ENCODE measurements at regions not wholly inside any gene's neighbourhood (a gene's known extent, or its start where the extent isn't known, plus 50 kb on each side); places are given as distances from the start of the nearest gene placed in this dataset.

DNA sequence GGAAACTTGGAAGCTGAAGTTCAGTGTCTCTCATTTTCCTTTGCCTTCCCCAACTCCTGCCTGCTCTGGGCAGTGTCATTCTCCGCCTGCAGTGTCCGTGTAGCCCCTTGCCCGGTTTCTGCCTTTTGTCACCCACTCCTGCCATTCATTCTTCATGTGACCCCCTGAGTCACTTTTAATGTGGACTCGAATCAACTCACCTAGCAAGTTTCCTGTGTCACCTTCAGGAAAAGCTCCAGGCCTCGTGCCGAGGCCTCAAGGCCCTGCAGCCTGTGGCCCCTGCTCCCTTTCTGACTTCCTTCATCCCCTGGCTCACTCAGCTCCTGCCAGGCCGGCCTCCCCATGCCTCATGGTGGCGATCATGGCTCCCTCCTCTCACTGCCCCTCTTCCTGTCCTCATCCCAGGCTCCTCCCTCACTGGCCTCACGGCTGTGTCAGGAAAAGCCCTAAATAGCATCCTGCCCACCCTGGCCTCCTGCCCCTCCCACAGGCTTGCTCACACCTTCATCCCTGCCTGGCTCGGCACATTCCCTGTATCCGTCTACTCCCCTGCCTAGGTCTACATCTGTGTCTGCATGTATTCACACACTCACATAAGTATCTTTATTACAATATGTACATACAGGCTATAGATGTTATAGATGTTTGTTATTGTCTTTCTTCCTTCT is 294.9 kb downstream of the MED10 start (continued):
- TF ChIP-seq, protein P1, sequence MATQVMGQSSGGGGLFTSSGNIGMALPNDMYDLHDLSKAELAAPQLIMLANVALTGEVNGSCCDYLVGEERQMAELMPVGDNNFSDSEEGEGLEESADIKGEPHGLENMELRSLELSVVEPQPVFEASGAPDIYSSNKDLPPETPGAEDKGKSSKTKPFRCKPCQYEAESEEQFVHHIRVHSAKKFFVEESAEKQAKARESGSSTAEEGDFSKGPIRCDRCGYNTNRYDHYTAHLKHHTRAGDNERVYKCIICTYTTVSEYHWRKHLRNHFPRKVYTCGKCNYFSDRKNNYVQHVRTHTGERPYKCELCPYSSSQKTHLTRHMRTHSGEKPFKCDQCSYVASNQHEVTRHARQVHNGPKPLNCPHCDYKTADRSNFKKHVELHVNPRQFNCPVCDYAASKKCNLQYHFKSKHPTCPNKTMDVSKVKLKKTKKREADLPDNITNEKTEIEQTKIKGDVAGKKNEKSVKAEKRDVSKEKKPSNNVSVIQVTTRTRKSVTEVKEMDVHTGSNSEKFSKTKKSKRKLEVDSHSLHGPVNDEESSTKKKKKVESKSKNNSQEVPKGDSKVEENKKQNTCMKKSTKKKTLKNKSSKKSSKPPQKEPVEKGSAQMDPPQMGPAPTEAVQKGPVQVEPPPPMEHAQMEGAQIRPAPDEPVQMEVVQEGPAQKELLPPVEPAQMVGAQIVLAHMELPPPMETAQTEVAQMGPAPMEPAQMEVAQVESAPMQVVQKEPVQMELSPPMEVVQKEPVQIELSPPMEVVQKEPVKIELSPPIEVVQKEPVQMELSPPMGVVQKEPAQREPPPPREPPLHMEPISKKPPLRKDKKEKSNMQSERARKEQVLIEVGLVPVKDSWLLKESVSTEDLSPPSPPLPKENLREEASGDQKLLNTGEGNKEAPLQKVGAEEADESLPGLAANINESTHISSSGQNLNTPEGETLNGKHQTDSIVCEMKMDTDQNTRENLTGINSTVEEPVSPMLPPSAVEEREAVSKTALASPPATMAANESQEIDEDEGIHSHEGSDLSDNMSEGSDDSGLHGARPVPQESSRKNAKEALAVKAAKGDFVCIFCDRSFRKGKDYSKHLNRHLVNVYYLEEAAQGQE (IDR thresholded peaks at IDR 0.05; ENCODE audit: borderline replicate concordance), result no peak
- no peak for TF ChIP-seq POLR2AphosphoS5 (IDR thresholded peaks at IDR 0.05)

DNA sequence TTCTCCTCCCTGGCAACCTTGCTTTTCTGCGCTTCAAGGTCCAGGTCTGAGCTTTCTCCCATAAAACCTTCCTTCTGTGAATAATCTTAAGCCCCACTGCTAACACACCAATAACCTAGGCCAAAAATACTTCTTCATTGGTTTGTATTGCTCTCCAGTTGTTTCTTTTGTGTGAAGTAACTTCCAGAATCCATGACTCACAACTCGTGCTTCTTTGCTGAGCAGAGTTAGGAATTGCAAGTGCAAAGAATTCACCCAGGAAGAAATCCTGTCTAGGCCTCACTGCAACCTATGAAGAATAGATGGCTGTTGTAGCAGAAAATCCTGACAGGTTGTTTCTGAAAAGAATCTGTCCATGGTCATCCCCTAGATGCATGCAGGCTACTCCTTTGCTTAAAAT is 295.7 kb downstream of the MED10 start:
- Histone ChIP-seq H3K27me3 (ENCODE audit: insufficient read depth, low read depth, low read length) (no peaks in the 10 kb centered on the region), H3K36me3 (ENCODE audit: insufficient read depth, low read length) (no peaks in the 10 kb centered on the region), H3K4me3 (ENCODE audit: low read length) (no peak overlapping the region), H3K4me2 (ENCODE audit: low read length) (no peak overlapping the region), H3K27ac (ENCODE audit: low read length) (no peak overlapping the region), H3F3A (ENCODE audit: insufficient read depth, low read length, poor library complexity, severe bottlenecking) (no peaks in the 10 kb centered on the region), H2AFZ (ENCODE audit: low read depth, low read length) (no peak overlapping the region), H3K79me2 (replicated peaks; ENCODE audit: insufficient read depth, low read length) (no peaks in the 10 kb centered on the region), H4K20me1 (ENCODE audit: insufficient read depth) (no peaks in the 10 kb centered on the region), H3K9me3 (ENCODE audit: low read length) (no peaks in the 10 kb centered on the region), H3K9me2 (ENCODE audit: insufficient read depth, low read length) (no peaks in the 10 kb centered on the region), H3K9ac (ENCODE audit: low read length) (no peak overlapping the region)
- TF ChIP-seq, protein P2, sequence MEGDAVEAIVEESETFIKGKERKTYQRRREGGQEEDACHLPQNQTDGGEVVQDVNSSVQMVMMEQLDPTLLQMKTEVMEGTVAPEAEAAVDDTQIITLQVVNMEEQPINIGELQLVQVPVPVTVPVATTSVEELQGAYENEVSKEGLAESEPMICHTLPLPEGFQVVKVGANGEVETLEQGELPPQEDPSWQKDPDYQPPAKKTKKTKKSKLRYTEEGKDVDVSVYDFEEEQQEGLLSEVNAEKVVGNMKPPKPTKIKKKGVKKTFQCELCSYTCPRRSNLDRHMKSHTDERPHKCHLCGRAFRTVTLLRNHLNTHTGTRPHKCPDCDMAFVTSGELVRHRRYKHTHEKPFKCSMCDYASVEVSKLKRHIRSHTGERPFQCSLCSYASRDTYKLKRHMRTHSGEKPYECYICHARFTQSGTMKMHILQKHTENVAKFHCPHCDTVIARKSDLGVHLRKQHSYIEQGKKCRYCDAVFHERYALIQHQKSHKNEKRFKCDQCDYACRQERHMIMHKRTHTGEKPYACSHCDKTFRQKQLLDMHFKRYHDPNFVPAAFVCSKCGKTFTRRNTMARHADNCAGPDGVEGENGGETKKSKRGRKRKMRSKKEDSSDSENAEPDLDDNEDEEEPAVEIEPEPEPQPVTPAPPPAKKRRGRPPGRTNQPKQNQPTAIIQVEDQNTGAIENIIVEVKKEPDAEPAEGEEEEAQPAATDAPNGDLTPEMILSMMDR (IDR thresholded peaks at IDR 0.05; ENCODE audit: poor library complexity, severe bottlenecking), result no peak
- TF ChIP-seq RAD21 (conservative IDR thresholded peaks at IDR 0.05), result no peak
- TF ChIP-seq SMC3 (conservative IDR thresholded peaks at IDR 0.05; ENCODE audit: poor library complexity), result no peak
- TF ChIP-seq TAF1 (IDR thresholded peaks at IDR 0.05; ENCODE audit: low read depth), result no peak
- no peak for TF ChIP-seq POLR2AphosphoS5 (IDR thresholded peaks at IDR 0.05)
- TF ChIP-seq MXI1 (conservative IDR thresholded peaks at IDR 0.05; ENCODE audit: poor library complexity, severe bottlenecking), result no peak
- TF ChIP-seq EZH2 (IDR thresholded peaks at IDR 0.05; ENCODE audit: borderline replicate concordance, insufficient read depth, low read length, poor library complexity, severe bottlenecking), result no peak
- TF ChIP-seq EP300 (conservative IDR thresholded peaks at IDR 0.05; ENCODE audit: poor library complexity, severe bottlenecking), result no peak
- TF ChIP-seq, protein P1 (IDR thresholded peaks at IDR 0.05; ENCODE audit: borderline replicate concordance), result no peak

Data from neural cell (in vitro differentiated cells).